GM12865 (cell line): ENCODE measurements at regions not wholly inside any gene's neighbourhood (a gene's known extent, or its start where the extent isn't known, plus 50 kb on each side); places are given as distances from the start of the nearest gene placed in this dataset.
"Not testable (repeated sequence)": the region's sequence is repeated elsewhere in the genome, so short reads cannot be mapped to it uniquely, and the experiment has no call there.

Experiments used
- DNase-seq: peaks from one replicate; pipeline ENCODE4 v3.0.0; 2010; ENCODE audit warnings: low read depth
- H3K4me3 ChIP-seq: 2 replicates; pipeline ENCODE4 v1.5.1; 2011; ENCODE audit warnings: mild to moderate bottlenecking, low read depth, low read length, control low read depth
- TF ChIP-seq, protein P1 (sequence below): IDR thresholded peaks from 2 replicates; pipeline ENCODE4 v1.5.1; 2011; ENCODE audit warnings: low read length, control low read depth, low read depth, inconsistent platforms; ENCODE audit not compliant: insufficient read depth; ENCODE audit errors: missing control alignments

DNA sequence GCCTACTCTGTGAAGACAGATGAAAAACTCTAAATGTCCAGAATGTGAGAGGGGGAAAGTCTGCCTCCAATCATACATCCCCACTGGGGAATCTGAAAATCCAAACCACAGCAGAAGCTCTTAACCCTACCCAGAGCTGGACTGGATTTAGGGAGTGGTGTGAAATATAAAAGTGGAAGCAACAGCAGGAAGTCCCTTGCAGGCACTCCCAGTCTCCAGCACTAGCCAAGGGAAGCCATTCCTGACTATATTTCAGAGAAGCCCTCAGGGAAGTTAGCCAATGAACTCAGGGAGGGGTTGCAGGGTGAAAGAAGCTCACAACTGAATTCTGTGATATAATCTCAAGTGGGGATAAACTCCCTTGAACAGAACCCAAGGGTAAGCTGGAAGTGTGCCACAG lies 51.5 kb downstream of the CRPPA start:
- no peak overlapping the region for H3K4me3 ChIP-seq
- no peak for DNase-seq
- TF ChIP-seq, protein P1, sequence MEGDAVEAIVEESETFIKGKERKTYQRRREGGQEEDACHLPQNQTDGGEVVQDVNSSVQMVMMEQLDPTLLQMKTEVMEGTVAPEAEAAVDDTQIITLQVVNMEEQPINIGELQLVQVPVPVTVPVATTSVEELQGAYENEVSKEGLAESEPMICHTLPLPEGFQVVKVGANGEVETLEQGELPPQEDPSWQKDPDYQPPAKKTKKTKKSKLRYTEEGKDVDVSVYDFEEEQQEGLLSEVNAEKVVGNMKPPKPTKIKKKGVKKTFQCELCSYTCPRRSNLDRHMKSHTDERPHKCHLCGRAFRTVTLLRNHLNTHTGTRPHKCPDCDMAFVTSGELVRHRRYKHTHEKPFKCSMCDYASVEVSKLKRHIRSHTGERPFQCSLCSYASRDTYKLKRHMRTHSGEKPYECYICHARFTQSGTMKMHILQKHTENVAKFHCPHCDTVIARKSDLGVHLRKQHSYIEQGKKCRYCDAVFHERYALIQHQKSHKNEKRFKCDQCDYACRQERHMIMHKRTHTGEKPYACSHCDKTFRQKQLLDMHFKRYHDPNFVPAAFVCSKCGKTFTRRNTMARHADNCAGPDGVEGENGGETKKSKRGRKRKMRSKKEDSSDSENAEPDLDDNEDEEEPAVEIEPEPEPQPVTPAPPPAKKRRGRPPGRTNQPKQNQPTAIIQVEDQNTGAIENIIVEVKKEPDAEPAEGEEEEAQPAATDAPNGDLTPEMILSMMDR, result no peak

DNA sequence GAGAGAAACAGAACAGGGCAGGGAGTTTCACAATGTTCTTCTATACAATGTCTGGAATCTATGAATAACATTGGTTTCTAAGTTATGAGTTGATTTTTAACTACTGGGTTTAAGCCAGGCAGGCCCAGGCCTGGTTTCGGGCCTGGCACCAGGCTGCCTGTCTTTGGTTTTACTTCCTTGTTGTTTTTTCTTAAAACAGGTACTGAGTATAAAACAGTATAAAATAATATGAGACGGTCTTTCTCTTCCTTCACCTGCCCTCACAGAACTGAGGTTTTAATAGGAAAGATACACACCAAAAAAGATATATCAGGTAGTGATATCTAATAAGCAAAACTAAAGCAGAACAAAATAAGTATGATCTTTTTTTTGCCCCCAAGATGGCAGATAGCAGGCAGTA lies 52.0 kb downstream of the CRPPA start:
- not testable (repeated sequence) for DNase-seq, H3K4me3 ChIP-seq

GRCh38 chr7:16368885-16369284 lies 52.5 kb downstream of the CRPPA start:
- DNase-seq, result no peak
- TF ChIP-seq, protein P1, result no peak
- no peak overlapping the region for H3K4me3 ChIP-seq

DNA sequence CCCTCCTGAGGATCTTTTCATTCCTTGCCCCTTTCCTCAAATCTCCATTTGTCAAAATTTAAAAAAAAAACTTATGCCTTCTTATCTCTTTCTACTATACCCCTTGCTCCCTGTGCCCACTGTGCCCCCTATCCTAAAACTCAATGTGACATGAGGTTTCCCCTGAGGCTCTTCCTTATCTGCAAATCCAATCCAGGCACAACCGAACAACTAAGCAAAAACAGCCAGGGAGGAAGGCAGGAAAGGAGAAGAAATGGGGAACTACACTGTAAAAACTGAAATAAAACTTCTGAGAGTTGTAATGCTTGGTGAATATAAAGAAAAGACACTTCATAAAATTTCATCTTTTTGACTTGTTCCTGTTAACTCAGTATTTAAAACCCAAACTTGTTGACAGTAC lies 54.2 kb downstream of the CRPPA start:
- no peak for DNase-seq
- TF ChIP-seq, protein P1, result no peak
- no peak overlapping the region for H3K4me3 ChIP-seq

DNA sequence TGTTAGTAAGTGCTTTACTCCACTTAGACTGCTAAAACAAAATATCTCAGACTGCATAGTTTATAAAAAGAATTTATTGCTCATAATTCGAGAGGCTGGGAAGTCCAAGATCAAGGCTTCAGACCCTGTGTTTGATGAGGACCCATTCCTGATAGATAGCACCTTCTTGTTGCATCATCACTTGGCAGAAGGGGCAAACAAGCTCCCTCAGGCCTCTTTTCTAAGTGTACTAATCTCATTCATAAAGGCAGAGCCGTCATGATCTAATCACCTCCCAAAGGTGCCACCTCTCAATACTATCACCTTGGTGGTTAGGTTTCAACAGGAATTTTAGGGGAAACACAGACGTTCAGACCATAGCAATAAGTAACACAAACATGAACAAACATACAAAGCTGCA lies 55.4 kb downstream of the CRPPA start:
- TF ChIP-seq, protein P1, result no peak
- no peak overlapping the region for H3K4me3 ChIP-seq
- DNase-seq, result no peak

- no peak for DNase-seq
- no peak overlapping the region for H3K4me3 ChIP-seq
- TF ChIP-seq, protein P1, result no peak
These were observed 56.2 kb downstream of the CRPPA start for GRCh38 chr7:16365177-16365576.

GRCh38 chr7:16359216-16359615 lies 62.1 kb downstream of the CRPPA start:
- H3K4me3 ChIP-seq, result no peak overlapping the region
- DNase-seq, result no peak
- TF ChIP-seq, protein P1, result no peak
